ENCODE measurements at regions not wholly inside any gene's neighbourhood (a gene's known extent, or its start where the extent isn't known, plus 50 kb on each side); places are given as distances from the start of the nearest gene placed in this dataset.

GRCh38 chr15:98596885-98597392, 51.4 kb upstream of the IGF1R start:
- no peaks in the 10 kb centered on the region for H3K9me3 ChIP-seq (ENCODE audit: control insufficient read depth, insufficient read depth, low read length)
- no peaks in the 10 kb centered on the region for H3K36me3 Mint-ChIP-seq
- ATAC-seq, result no peak
- H3K4me1 ChIP-seq (ENCODE audit: control insufficient read depth, insufficient read depth, low read length), result peaks cover 6% of the 10 kb centered on the region
- TF ChIP-seq CTCF (IDR thresholded peaks at IDR 0.05), result no peak
- H3K27me3 ChIP-seq (ENCODE audit: control insufficient read depth, insufficient read depth, low read length), result peaks cover 2% of the 10 kb centered on the region
- H3K27ac Mint-ChIP-seq, result no peak overlapping the region
- no peaks in the 10 kb centered on the region for H3K9me3 Mint-ChIP-seq
- no peaks in the 10 kb centered on the region for H3K36me3 ChIP-seq (ENCODE audit: control insufficient read depth, insufficient read depth, low read length)
- H3K27ac ChIP-seq (ENCODE audit: low read length), result no peak overlapping the region
- peaks cover 7 to 14% of the 10 kb centered on the region in 2 donors for H3K27me3 Mint-ChIP-seq (ENCODE audit: low read depth in 2 of 2)
- intact Hi-C loops (cut with micrococcal nuclease), result no loop called here
- no peak overlapping the region for H3K4me3 Mint-ChIP-seq
- H3K4me1 Mint-ChIP-seq, result peaks cover 15% of the 10 kb centered on the region in 2 donors
- no peak for DNase-seq
- no peak overlapping the region for H3K4me3 ChIP-seq (ENCODE audit: low read length)
- 89% methylated on average over 6 of the region's 6 CpGs for WGBS (ENCODE audit: insufficient coverage)

- Histone ChIP-seq H3K4me3 (ENCODE audit: low read length) (no peak overlapping the region), H3K27ac (ENCODE audit: low read length) (no peak overlapping the region), H3K9me3 (ENCODE audit: control insufficient read depth, insufficient read depth, low read length) (no peaks in the 10 kb centered on the region), H3K36me3 (ENCODE audit: control insufficient read depth, insufficient read depth, low read length) (no peaks in the 10 kb centered on the region), H3K4me1 (ENCODE audit: control insufficient read depth, insufficient read depth, low read length) (peaks cover 6% of the 10 kb centered on the region), H3K27me3 (ENCODE audit: control insufficient read depth, insufficient read depth, low read length) (peaks cover 2% of the 10 kb centered on the region)
- peaks cover 15% of the 10 kb centered on the region in 2 donors for H3K4me1 Mint-ChIP-seq
- DNase-seq (no peak), ATAC-seq (no peak)
- 75% methylated on average over 4 of the region's 4 CpGs for WGBS (ENCODE audit: insufficient coverage)
- H3K27ac Mint-ChIP-seq, result no peak overlapping the region
- intact Hi-C loops (cut with micrococcal nuclease), result no loop called here
- H3K27me3 Mint-ChIP-seq (ENCODE audit: low read depth in 2 of 2), result peaks cover 4 to 7% of the 10 kb centered on the region in 2 donors
- no peaks in the 10 kb centered on the region for H3K9me3 Mint-ChIP-seq
- H3K36me3 Mint-ChIP-seq, result no peaks in the 10 kb centered on the region
- H3K4me3 Mint-ChIP-seq, result no peak overlapping the region
- TF ChIP-seq CTCF (IDR thresholded peaks at IDR 0.05), result no peak
These were observed 50.7 kb upstream of the IGF1R start for GRCh38 chr15:98597666-98598065.

Data from natural killer cell (primary cell).